ENCODE measurements at regions not wholly inside any gene's neighbourhood (a gene's known extent, or its start where the extent isn't known, plus 50 kb on each side); places are given as distances from the start of the nearest gene placed in this dataset.

DNA sequence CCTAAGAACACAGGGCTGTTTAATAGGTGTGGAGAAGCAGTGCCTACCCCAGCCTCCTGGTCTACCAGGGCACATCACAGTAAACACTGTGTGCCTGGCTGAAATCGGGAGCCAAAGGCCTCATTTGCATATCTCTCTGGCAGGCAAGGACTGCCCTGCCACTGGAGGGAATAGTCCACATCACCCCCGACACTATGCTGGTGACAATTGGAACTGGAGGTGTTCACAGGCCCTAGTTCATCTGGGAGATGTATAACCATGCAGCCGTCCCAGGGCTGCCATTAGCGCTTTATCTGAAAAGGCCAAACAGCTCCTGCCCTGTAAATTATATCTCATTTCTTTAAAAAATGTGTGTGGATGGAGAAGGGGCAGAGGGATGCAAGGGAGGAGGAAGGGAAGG, 150.3 kb downstream of the LINC00237 start:
- no peaks in the 10 kb centered on the region for H3K79me2 ChIP-seq (ENCODE audit: insufficient read depth, low read depth)
- TF ChIP-seq CTCF (conservative IDR thresholded peaks at IDR 0.05; ENCODE audit: low read depth, low read length): no peak
- H3K27me3 ChIP-seq (ENCODE audit: insufficient read depth, low read depth): no peaks in the 10 kb centered on the region
- no peak overlapping the region for H2AFZ ChIP-seq (ENCODE audit: low read depth)
- no peak overlapping the region for H3K27ac ChIP-seq
- H3K9ac ChIP-seq: no peak overlapping the region
- H3K36me3 ChIP-seq (ENCODE audit: insufficient read depth): no peaks in the 10 kb centered on the region
- no peak overlapping the region for H3K4me2 ChIP-seq
- no peaks in the 10 kb centered on the region for H4K20me1 ChIP-seq (ENCODE audit: insufficient read depth)
- no peaks in the 10 kb centered on the region for H3K4me1 ChIP-seq (ENCODE audit: low read depth, poor library complexity, severe bottlenecking)
- no peak overlapping the region for H3K4me3 ChIP-seq (IDR thresholded peaks at IDR 0.05; ENCODE audit: insufficient read depth, low read depth, low read length)

DNA sequence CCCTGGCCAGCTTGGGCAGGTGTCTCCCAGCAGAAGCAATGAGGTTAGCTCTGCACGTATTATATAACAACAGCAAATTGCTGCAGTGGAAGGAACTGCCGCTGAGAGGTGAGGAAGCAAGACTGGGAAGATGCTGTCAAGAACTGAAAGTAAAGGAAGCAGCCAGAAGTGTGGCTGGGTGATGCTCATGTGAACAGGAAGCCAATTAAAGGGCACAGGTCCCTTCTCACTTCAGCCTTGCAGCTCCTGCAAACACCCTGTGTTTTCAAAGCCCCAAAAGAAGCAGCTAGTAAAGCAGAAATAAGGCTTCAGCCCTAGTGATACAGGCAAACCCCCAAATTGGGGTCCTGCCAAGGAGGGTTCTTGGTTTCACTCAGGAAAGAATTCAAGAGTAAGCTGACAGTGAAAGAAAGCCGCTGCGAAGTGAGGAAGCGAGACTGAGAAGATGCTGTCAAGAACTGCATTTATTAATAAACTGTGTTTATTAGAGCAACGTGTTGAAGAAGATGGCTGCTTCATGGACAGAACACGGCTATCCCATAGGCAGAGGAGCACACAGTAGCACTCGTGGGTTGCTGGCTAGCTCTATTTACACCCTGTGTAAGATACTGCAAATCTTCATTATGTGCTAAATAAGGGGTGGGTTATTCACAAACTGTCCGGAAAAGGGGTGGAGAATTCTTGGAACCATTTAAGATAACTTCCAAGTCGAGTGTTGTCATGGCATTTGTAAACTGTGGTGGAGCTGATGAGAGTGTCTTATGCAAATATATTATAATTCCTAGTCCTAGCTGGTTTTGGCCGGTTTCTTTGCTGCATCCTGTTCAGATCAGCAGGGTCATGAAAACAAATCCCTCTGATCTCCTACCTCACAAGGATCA, 152.2 kb downstream of the LINC00237 start:
- Histone ChIP-seq H3K4me2 (no peak overlapping the region), H3K9ac (no peak overlapping the region), H2AFZ (ENCODE audit: low read depth) (no peak overlapping the region), H3K36me3 (ENCODE audit: insufficient read depth) (no peaks in the 10 kb centered on the region), H3K4me1 (ENCODE audit: low read depth, poor library complexity, severe bottlenecking) (no peaks in the 10 kb centered on the region), H3K27ac (no peak overlapping the region), H4K20me1 (ENCODE audit: insufficient read depth) (no peaks in the 10 kb centered on the region), H3K27me3 (ENCODE audit: insufficient read depth, low read depth) (no peaks in the 10 kb centered on the region), H3K79me2 (ENCODE audit: insufficient read depth, low read depth) (no peaks in the 10 kb centered on the region), H3K4me3 (IDR thresholded peaks at IDR 0.05; ENCODE audit: insufficient read depth, low read depth, low read length) (no peak overlapping the region)
- no peak for TF ChIP-seq CTCF (conservative IDR thresholded peaks at IDR 0.05; ENCODE audit: low read depth, low read length)

GRCh38 chr20:20950620-20951019, 155.5 kb downstream of the LINC00237 start:
- H3K9ac ChIP-seq: no peak overlapping the region
- no peaks in the 10 kb centered on the region for H4K20me1 ChIP-seq (ENCODE audit: insufficient read depth)
- no peak overlapping the region for H3K4me2 ChIP-seq
- H2AFZ ChIP-seq (ENCODE audit: low read depth): no peak overlapping the region
- H3K27ac ChIP-seq: no peak overlapping the region
- no peaks in the 10 kb centered on the region for H3K79me2 ChIP-seq (ENCODE audit: insufficient read depth, low read depth)
- H3K4me3 ChIP-seq (IDR thresholded peaks at IDR 0.05; ENCODE audit: insufficient read depth, low read depth, low read length): no peak overlapping the region
- H3K36me3 ChIP-seq (ENCODE audit: insufficient read depth): no peaks in the 10 kb centered on the region
- TF ChIP-seq CTCF (conservative IDR thresholded peaks at IDR 0.05; ENCODE audit: low read depth, low read length): no peak
- H3K4me1 ChIP-seq (ENCODE audit: low read depth, poor library complexity, severe bottlenecking): no peaks in the 10 kb centered on the region
- no peaks in the 10 kb centered on the region for H3K27me3 ChIP-seq (ENCODE audit: insufficient read depth, low read depth)

DNA sequence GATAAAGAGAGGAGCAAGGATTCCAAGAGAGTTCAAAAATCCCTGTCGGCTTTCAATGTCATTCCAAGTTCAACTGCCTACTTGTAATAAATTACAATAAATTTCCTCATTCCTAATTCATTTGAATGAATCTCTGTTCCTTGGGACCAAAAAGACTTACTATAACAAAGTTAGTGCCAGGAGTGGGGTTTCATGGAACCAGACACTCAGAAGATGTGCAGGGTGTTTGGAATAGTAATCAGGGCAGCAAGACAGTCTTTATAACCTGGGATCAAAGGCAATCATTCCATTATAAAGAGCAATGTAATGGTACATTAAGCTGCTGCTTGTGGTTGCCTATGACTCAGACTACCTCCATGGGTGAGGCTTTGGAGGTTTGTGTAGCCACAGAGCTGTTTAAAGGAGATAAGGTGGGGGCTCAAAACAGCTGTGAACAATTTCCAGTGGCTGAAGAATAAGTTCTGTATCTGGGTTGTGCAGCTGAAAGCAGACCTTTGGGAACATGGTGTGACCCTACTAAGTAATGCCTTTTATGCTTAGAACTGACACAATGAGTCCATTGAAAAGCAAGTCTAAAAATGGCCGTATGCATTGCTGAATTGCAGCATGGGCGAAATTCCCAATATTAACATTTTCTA, 159.9 kb downstream of the LINC00237 start:
- no peak for TF ChIP-seq CTCF (conservative IDR thresholded peaks at IDR 0.05; ENCODE audit: low read depth, low read length)
- Histone ChIP-seq H3K36me3 (ENCODE audit: insufficient read depth) (no peaks in the 10 kb centered on the region), H3K4me1 (ENCODE audit: low read depth, poor library complexity, severe bottlenecking) (no peaks in the 10 kb centered on the region), H3K27ac (no peak overlapping the region), H2AFZ (ENCODE audit: low read depth) (no peak overlapping the region), H3K4me2 (no peak overlapping the region), H3K27me3 (ENCODE audit: insufficient read depth, low read depth) (no peaks in the 10 kb centered on the region), H3K4me3 (IDR thresholded peaks at IDR 0.05; ENCODE audit: insufficient read depth, low read depth, low read length) (no peak overlapping the region), H4K20me1 (ENCODE audit: insufficient read depth) (no peaks in the 10 kb centered on the region), H3K79me2 (ENCODE audit: insufficient read depth, low read depth) (no peaks in the 10 kb centered on the region), H3K9ac (no peak overlapping the region)
